ENCODE measurements at regions not wholly inside any gene's neighbourhood (a gene's known extent, or its start where the extent isn't known, plus 50 kb on each side); places are given as distances from the start of the nearest gene placed in this dataset.

DNA sequence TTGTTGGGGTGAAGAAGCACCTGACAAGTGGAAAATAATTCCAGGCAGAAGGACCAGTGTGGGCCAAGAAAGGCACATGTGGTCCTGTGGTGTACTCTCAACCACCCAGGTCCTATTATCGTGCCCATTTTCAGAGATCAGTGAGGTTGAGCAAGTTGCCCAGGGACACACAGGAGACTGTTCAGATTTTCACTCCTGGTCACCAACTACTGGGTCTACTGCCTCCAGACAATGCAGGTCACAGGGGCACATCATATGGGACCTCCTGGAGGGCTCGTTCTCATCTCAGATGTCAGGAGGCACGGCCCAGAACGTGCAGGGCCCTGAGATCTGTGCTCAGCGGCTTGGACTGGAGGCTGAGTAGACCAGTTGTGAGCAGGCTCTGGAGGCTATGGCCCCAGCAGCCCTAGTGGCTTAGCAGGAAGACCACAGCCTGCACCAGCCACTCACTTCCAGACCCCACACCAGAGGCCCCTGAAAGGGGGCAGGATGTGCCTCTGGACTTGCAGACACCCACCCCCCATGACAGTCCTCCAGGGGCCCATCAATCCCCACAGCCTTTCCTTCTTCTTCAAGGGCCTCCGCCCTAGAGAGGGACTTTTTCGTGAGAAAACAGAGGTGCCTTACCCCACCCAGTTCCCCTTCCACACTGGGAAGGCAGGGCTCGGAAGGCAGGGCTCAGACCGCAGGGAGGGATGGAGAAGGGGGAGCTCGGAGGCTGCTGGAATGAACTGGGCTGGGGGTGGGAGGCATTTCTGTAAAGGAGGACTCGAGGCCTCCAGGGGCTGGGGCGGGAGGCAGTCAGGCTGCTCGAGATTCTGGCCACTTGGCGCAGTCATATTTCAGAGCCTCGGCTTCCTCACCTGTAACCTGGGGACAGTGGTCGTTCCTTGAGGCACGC, 82.7 kb upstream of the NEURL1B start:
- DNase-seq (ENCODE audit: extremely low spot score): no peak
- ChIA-PET CTCF (no interaction called here), POLR2A (no interaction called here)
- TF ChIP-seq CTCF (IDR thresholded peaks at IDR 0.05; ENCODE audit: control extremely low read depth, extremely low read depth, low read depth, missing control alignments): no peak

DNA sequence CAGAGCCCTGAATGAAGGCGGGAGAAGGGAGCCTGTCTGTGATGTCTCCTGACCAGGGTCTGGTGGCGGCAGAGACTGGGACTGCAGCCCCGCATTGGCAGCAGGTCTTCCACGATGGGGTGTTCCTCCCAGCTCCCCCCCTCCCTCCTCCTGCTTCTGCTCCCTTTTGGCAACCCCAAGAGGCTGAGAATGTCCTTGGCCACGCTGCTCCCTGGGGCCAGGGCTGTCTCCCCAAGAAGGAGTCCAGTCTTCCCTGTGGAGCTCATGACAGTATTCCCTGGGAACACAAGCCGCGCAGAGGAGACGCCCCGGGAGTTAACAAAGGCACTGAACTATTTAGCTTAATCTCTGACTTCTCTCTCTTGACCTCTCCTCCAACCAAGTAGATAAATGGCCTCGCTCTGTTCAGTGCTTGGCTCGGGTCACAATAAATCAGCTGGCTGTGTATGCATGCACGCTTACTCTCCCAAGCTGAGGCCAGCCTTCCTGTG, 84.0 kb upstream of the NEURL1B start:
- ChIA-PET POLR2A (no interaction called here), CTCF (no interaction called here)
- no peak for TF ChIP-seq CTCF (IDR thresholded peaks at IDR 0.05; ENCODE audit: control extremely low read depth, extremely low read depth, low read depth, missing control alignments)
- DNase-seq (ENCODE audit: extremely low spot score): no peak

DNA sequence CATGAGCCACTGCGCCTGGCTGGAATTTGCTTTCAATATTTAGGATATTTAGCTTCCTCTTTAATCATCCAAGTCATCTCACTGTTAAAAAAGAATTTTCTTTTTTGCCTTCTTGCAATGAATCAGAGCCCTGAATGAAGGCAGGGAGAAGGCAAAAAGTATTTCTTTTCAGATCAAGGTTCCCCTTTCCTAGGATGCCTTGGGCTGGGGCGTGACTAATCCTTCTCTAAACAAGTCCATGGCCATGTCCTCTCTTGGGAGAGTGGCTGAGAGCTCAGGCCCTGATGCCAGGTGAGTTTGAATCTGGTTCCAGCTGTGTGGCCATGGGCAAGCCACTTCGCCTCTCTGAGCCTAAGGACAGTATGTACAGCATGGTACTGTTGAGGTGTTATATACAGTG, 84.8 kb upstream of the NEURL1B start:
- TF ChIP-seq CTCF (IDR thresholded peaks at IDR 0.05; ENCODE audit: control extremely low read depth, extremely low read depth, low read depth, missing control alignments): no peak
- DNase-seq (ENCODE audit: extremely low spot score): no peak
- ChIA-PET POLR2A (no interaction called here), CTCF (no interaction called here)

DNA sequence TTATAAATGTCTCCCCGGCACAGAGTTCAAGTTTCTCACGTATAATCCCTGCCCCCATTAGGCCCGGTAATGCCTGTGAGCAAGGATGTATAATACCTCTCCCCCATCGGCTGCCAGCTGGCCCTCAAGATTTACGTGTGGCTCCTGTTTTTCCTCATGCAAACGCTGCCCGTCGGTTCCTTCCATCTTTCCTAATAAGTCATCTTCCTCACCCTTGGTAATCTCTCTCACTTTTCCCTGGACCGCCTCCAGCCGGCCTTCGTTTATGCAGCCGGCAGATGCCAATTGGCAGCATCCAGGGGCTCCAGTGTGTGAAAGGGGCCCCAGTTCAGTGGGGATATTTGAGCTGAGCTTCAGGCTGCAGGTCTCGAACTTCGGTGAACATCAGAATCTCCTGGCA, 86.5 kb upstream of the NEURL1B start:
- TF ChIP-seq CTCF (IDR thresholded peaks at IDR 0.05; ENCODE audit: control extremely low read depth, extremely low read depth, low read depth, missing control alignments): no peak
- no peak for DNase-seq (ENCODE audit: extremely low spot score)
- ChIA-PET CTCF (no interaction called here), POLR2A (interaction anchor here (0.6 kb wide), 1 partner anchor 444 kb away, joined by 4 read pairs; no protein-coding TSS in a partner anchor)

DNA sequence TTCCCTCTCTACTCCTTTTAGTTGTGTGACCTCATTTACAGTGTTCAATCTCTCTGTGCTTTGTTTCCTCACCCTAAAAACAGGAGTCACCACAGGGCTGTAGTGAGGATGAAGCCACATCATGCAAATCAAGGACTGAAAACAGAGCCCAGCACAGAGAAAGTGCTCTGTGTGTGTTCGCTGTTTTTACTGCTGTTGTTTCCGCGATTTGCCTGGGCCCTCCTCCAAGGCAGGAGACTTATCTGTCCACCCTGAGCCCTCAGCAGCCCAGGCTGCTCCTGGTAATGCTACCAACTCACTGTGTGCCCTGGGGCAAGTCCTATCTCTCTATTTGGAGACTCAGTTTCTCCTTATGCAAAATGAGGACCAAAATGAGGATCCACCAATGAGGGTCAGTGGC, 87.2 kb upstream of the NEURL1B start:
- CTCF ChIA-PET: no interaction called here
- no peak for TF ChIP-seq CTCF (IDR thresholded peaks at IDR 0.05; ENCODE audit: control extremely low read depth, extremely low read depth, low read depth, missing control alignments)
- POLR2A ChIA-PET: no interaction called here
- DNase-seq (ENCODE audit: extremely low spot score): no peak

- POLR2A ChIA-PET: no interaction called here
- no peak for TF ChIP-seq CTCF (IDR thresholded peaks at IDR 0.05; ENCODE audit: control extremely low read depth, extremely low read depth, low read depth, missing control alignments)
Measured at GRCh38 chr5:172553167-172553566, 87.9 kb upstream of the NEURL1B start.

More at GRCh38 chr5:172553167-172553566, 87.9 kb upstream of the NEURL1B start:
- no peak for DNase-seq (ENCODE audit: extremely low spot score)
- CTCF ChIA-PET: no interaction called here

Data from GM10248 (cell line).